ENCODE measurements at regions not wholly inside any gene's neighbourhood (a gene's known extent, or its start where the extent isn't known, plus 50 kb on each side); places are given as distances from the start of the nearest gene placed in this dataset.
"Not testable (repeated sequence)": the region's sequence is repeated elsewhere in the genome, so short reads cannot be mapped to it uniquely, and the experiment has no call there.

- DNase-seq = no peak
Measured at GRCh38 chrX:27404366-27404765, 58.8 kb downstream of the PPP4R3C start.

- DNase-seq = no peak
Measured at GRCh38 chrX:27399146-27399456, 64.0 kb downstream of the PPP4R3C start.

GRCh38 chrX:27391623-27392022 is 71.5 kb downstream of the PPP4R3C start:
- no peak for DNase-seq

GRCh38 chrX:27381419-27381818 is 81.7 kb downstream of the PPP4R3C start:
- no peak for DNase-seq

- no peak for DNase-seq
Measured at GRCh38 chrX:27380163-27380845, 82.8 kb downstream of the PPP4R3C start.

GRCh38 chrX:27354021-27354420 is 109.1 kb downstream of the PPP4R3C start:
- no peak for DNase-seq

- DNase-seq = no peak
Measured at GRCh38 chrX:27350476-27350875, 112.7 kb downstream of the PPP4R3C start.

GRCh38 chrX:27336466-27337091 is 126.6 kb downstream of the PPP4R3C start:
- peak; percentile 18 to 35 for DNase-seq

- no peak for DNase-seq
Measured at GRCh38 chrX:27321632-27322031, 141.5 kb downstream of the PPP4R3C start.

- DNase-seq = no peak
Measured at GRCh38 chrX:27309406-27309805, 153.7 kb downstream of the PPP4R3C start.

- no peak for DNase-seq
Measured at GRCh38 chrX:27307546-27307945, 155.6 kb downstream of the PPP4R3C start.

- not testable (repeated sequence) for DNase-seq
Measured at GRCh38 chrX:27292552-27292951, 170.6 kb downstream of the PPP4R3C start.

GRCh38 chrX:27276751-27277150 is 186.4 kb downstream of the PPP4R3C start:
- DNase-seq = no peak

GRCh38 chrX:27254656-27255055 is 208.5 kb downstream of the PPP4R3C start:
- peak; percentile 71 to 83 for DNase-seq

- no peak for DNase-seq
Measured at GRCh38 chrX:27251369-27251768, 211.8 kb downstream of the PPP4R3C start.

- DNase-seq = no peak
Measured at GRCh38 chrX:27242581-27242980, 220.6 kb downstream of the PPP4R3C start.

- DNase-seq = no peak
Measured at GRCh38 chrX:27241981-27242380, 221.2 kb downstream of the PPP4R3C start.

- not testable (repeated sequence) for DNase-seq
Measured at GRCh38 chrX:27240042-27240441, 223.1 kb downstream of the PPP4R3C start.

- no peak for DNase-seq
Measured at GRCh38 chrX:27236681-27237080, 226.5 kb downstream of the PPP4R3C start.

GRCh38 chrX:27229721-27230120 is 233.4 kb downstream of the PPP4R3C start:
- no peak for DNase-seq

GRCh38 chrX:27222661-27223060 is 240.5 kb downstream of the PPP4R3C start:
- DNase-seq = no peak

GRCh38 chrX:27186671-27187070 is 276.5 kb downstream of the PPP4R3C start:
- peak; percentile 3 to 23 for DNase-seq

GRCh38 chrX:27163236-27163635 is 299.9 kb downstream of the PPP4R3C start:
- DNase-seq = no peak

GRCh38 chrX:27162496-27162895 is 300.6 kb downstream of the PPP4R3C start:
- no peak for DNase-seq

GRCh38 chrX:27156921-27157320 is 306.2 kb downstream of the PPP4R3C start:
- DNase-seq = not testable (repeated sequence)

Data from inflammatory macrophage (primary cell).